ENCODE measurements at regions not wholly inside any gene's neighbourhood (a gene's known extent, or its start where the extent isn't known, plus 50 kb on each side); places are given as distances from the start of the nearest gene placed in this dataset.
A peak's percentile ranks its signal among the peaks of the same experiment; 100 is the strongest.

DNA sequence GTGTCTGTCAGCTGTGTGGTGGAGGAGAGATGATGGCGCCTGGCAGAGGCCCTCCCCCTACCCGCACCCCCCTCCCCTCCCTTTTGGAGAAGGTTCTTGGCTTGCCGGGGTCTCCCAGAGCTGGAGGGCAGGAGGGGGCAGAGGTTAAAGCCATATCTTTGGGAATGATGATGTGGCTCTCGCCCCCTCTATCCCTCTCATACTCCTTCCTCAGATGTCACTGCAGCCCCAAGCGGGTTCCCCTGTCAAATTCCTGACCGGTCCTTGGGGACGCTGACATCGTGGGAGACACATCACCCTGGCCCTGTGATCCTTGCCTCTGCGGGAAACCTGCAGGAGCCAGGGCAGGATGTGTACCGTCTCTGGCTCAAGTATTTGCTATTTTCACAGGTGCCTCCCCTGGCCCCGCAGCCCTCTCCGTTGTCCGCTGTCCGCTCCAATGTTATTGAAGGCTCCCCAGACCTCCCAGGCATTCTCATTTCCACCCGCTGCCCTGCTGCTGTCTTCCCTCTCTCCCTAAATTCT, 109.5 kb downstream of the FOXD1 start:
- no peaks in the 10 kb centered on the region for H3K36me3 ChIP-seq
- H3K4me1 ChIP-seq = peaks cover 0 to 4% (median 0%) of the 10 kb centered on the region in 4 donors
- H3K27me3 ChIP-seq = peaks cover 0 to 81% (median 27%) of the 10 kb centered on the region in 3 donors
- H3K9me3 ChIP-seq = peaks cover 0 to 8% (median 7%) of the 10 kb centered on the region in 4 donors
- H3K27ac ChIP-seq = no peak overlapping the region
- TF ChIP-seq EP300 (IDR thresholded peaks at IDR 0.05) = no peak
- no peak for TF ChIP-seq POLR2AphosphoS5 (IDR thresholded peaks at IDR 0.05)
- TF ChIP-seq POLR2A (IDR thresholded peaks at IDR 0.05) = no peak
- 44 to 66% (median 51%) methylated on average over 13 to 15 of the region's 15 CpGs for WGBS, 5 donors
- H3K4me3 ChIP-seq = no peak overlapping the region
- intact Hi-C loops (cut with DNase I; ENCODE audit: low total_unique reads) = no loop called here
- no peak for DNase-seq

DNA sequence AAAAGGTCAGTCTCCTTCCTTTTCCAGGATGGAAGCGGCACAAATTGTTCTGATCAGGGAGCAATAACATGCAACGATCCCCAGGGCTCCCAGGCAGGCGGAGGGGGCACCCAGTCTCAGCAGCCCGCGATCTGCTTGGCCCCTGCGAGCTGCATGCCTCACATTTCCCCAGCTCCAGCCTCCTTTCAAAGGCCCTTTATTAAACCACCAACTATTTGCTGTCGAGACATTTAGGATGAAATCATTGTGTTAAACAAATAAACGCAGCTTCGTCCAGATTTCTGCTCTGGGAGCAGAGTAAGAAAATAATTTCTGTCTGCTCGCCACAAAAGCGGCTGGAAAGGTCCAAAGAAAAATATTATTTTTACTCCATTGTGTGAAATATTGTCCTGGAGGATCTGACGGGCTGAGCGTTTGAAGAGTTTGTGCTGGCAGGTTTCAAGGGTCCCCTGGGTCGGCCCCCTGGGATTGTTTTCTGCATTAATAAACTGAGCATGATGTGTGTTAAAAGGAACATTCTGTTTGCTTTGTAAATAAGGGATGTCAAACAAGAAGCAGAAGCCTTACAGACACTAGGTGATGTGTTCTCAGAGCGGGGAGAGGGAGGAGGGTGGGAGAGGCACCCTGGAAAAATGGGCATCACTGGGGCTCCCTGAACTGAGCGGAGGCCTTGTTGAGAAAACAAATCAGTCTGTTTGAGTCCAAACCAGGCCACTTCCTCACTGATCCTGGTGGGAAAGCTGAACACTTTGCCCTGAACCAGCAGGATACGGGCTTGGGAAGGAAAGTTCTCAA, 110.1 kb downstream of the FOXD1 start:
- Histone ChIP-seq H3K36me3 (no peaks in the 10 kb centered on the region), H3K27ac (no peak overlapping the region), H3K4me3 (no peak overlapping the region), H3K27me3 (peaks cover 0 to 82% (median 27%) of the 10 kb centered on the region in 3 donors), H3K9me3 (peaks cover 0 to 8% (median 7%) of the 10 kb centered on the region in 4 donors), H3K4me1 (peaks cover 0 to 4% (median 0%) of the 10 kb centered on the region in 4 donors)
- intact Hi-C loops (cut with DNase I; ENCODE audit: low total_unique reads) = no loop called here
- no peak for TF ChIP-seq EP300 (IDR thresholded peaks at IDR 0.05)
- TF ChIP-seq POLR2A (IDR thresholded peaks at IDR 0.05) = no peak
- TF ChIP-seq, protein P1, sequence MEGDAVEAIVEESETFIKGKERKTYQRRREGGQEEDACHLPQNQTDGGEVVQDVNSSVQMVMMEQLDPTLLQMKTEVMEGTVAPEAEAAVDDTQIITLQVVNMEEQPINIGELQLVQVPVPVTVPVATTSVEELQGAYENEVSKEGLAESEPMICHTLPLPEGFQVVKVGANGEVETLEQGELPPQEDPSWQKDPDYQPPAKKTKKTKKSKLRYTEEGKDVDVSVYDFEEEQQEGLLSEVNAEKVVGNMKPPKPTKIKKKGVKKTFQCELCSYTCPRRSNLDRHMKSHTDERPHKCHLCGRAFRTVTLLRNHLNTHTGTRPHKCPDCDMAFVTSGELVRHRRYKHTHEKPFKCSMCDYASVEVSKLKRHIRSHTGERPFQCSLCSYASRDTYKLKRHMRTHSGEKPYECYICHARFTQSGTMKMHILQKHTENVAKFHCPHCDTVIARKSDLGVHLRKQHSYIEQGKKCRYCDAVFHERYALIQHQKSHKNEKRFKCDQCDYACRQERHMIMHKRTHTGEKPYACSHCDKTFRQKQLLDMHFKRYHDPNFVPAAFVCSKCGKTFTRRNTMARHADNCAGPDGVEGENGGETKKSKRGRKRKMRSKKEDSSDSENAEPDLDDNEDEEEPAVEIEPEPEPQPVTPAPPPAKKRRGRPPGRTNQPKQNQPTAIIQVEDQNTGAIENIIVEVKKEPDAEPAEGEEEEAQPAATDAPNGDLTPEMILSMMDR (IDR thresholded peaks at IDR 0.05) = no peak
- TF ChIP-seq POLR2AphosphoS5 (IDR thresholded peaks at IDR 0.05) = no peak
- peak in 1 of 2 donors; percentile 30 for DNase-seq
- 31 to 39% (median 33%) methylated on average over 16 to 17 of the region's 17 CpGs for WGBS, 5 donors

DNA sequence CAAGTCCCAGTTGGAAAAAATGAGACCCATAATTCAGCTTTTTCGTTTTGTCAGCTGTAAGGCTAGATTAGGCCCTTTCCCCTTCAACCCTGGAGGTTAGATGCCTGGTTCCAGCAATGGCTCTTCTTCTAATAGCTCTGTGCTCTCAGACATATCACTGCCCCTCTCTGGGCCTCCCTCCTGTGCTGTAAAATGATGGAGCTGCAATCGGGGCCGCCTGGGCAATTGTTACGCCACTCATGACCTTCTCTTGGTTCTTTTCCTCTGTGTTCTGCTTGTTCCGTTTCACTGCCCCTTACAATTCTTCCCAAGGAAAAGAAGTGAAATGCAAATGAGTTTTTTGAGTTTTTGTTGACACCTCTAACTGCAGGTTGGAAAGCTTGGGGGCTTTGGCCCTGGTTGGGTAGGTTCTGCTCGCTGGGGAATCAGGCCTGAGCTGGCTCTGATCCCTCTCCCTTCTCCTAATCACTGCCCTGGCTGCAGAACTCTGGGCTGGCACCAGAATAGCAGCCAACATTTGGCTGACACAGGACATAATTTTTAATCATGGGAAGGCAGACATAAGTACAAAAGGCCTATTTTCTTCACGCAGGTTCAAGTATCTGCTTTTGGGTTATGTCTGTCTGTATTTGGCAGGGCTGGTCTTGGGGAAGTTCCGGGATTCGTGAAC, 110.9 kb downstream of the FOXD1 start:
- Histone ChIP-seq H3K4me1 (peaks cover 0 to 4% (median 0%) of the 10 kb centered on the region in 4 donors), H3K27ac (no peak overlapping the region), H3K27me3 (peaks cover 0 to 84% (median 27%) of the 10 kb centered on the region in 3 donors), H3K9me3 (peaks cover 0 to 8% (median 7%) of the 10 kb centered on the region in 4 donors), H3K36me3 (no peaks in the 10 kb centered on the region), H3K4me3 (no peak overlapping the region)
- DNase-seq = peak in 1 of 2 donors; percentile 9
- TF ChIP-seq, protein P1 (IDR thresholded peaks at IDR 0.05) = no peak
- TF ChIP-seq EP300 (IDR thresholded peaks at IDR 0.05) = no peak
- TF ChIP-seq POLR2AphosphoS5 (IDR thresholded peaks at IDR 0.05) = no peak
- intact Hi-C loops (cut with DNase I; ENCODE audit: low total_unique reads) = no loop called here
- WGBS, 5 donors = 62 to 75% (median 65%) methylated on average over 9 of the region's 9 CpGs

DNA sequence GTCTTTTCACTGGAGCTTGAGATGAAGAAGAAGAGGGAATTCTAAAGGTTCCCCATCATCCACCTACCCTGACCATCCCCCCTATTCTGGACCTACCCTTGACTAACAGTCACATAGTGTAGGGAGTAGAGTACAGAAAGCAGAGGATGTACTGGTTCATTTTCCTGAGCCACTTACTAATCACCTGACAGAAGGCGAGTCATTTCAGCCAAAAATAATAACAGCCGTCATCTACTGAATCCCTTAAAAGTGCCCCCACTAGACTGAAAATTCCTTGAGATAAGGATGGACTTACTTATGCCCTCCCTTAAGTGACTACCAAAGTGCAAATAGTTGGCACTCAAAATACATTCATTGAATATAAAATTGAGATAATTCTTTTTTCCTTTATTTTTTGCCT, 112.2 kb downstream of the FOXD1 start:
- no peak for TF ChIP-seq POLR2AphosphoS5 (IDR thresholded peaks at IDR 0.05)
- no peak for TF ChIP-seq EP300 (IDR thresholded peaks at IDR 0.05)
- TF ChIP-seq, protein P1 (IDR thresholded peaks at IDR 0.05) = no peak
- Histone ChIP-seq H3K9me3 (peaks cover 0 to 17% (median 10%) of the 10 kb centered on the region in 4 donors), H3K27me3 (peaks cover 0 to 83% (median 27%) of the 10 kb centered on the region in 3 donors), H3K36me3 (no peaks in the 10 kb centered on the region), H3K4me3 (no peak overlapping the region), H3K27ac (no peak overlapping the region), H3K4me1 (peaks cover 0 to 4% (median 0%) of the 10 kb centered on the region in 4 donors)
- WGBS, 5 donors = 78 to 85% (median 81%) methylated on average over 2 of the region's 2 CpGs
- no peak for DNase-seq
- intact Hi-C loops (cut with DNase I; ENCODE audit: low total_unique reads) = no loop called here

Data from stomach (tissue), 8 donors.